BLaER1 treated with 17β-estradiol and CSF1 and Interleukin-3, amounts not matched to agents 10 nM and 100 nM (cell line): ENCODE measurements at regions not wholly inside any gene's neighbourhood (a gene's known extent, or its start where the extent isn't known, plus 50 kb on each side); places are given as distances from the start of the nearest gene placed in this dataset.

ENCODE experiments used
- H3K27ac ChIP-seq, 11 experiments: shearing (Covaris generic); formaldehyde crosslinking; 2 replicates each; pipeline ENCODE4 v1.8.1; 2022
- H3K27me3 ChIP-seq, 11 experiments: shearing (Covaris generic); formaldehyde crosslinking; 2 replicates each; pipeline ENCODE4 v1.8.1; 2022
- H3K36me3 ChIP-seq, 11 experiments: shearing (Covaris generic); formaldehyde crosslinking; 2 replicates each; pipeline ENCODE4 v1.8.1; 2022
- H3K4me1 ChIP-seq, 10 experiments: shearing (Covaris generic); formaldehyde crosslinking; 2 replicates each; pipeline ENCODE4 v1.8.1; 2022
- H3K4me2 ChIP-seq, 11 experiments: shearing (Covaris generic); formaldehyde crosslinking; 2 replicates each; pipeline ENCODE4 v1.8.1; 2022
- H3K4me3 ChIP-seq, 10 experiments: shearing (Covaris generic); formaldehyde crosslinking; 2 replicates each; pipeline ENCODE4 v1.8.1; 2022
- H3K9ac ChIP-seq, 11 experiments: shearing (Covaris generic); formaldehyde crosslinking; 2 replicates each; pipeline ENCODE4 v1.8.1; 2022
- H3K9me3 ChIP-seq, 11 experiments: shearing (Covaris generic); formaldehyde crosslinking; replicated peaks in 1 of 11; 2 replicates each; pipeline ENCODE4 v1.8.1; 2022
- H4K20me1 ChIP-seq, 11 experiments: shearing (Covaris generic); formaldehyde crosslinking; 2 replicates each; pipeline ENCODE4 v1.8.1; 2022
- Cebpa-rat ChIP-seq, 11 experiments: shearing (Covaris generic); IDR thresholded peaks; 2 replicates each; pipeline ENCODE4 v1.8.1; 2022

- H3K27ac ChIP-seq: peak overlapping the region in 6 of 11 experiments; percentile 38 to 67 (median 57); a peak in 12 of 22 replicates
- H3K4me2 ChIP-seq: peak overlapping the region; percentile 43 to 91 (median 71); a peak in 21 of 22 replicates
- H3K4me3 ChIP-seq: peak overlapping the region in 3 of 10 experiments; percentile 14 to 36 (median 27); a peak in 3 of 20 replicates
- H4K20me1 ChIP-seq: no peaks in the 10 kb centered on the region
- TF ChIP-seq Cebpa-rat (IDR thresholded peaks at IDR 0.05): no peak
- H3K9ac ChIP-seq: peak overlapping the region in 6 of 11 experiments; percentile 21 to 56 (median 48); a peak in 8 of 22 replicates
- no peaks in the 10 kb centered on the region for H3K36me3 ChIP-seq
- H3K27me3 ChIP-seq: no peaks in the 10 kb centered on the region
- peaks cover 0 to 32% (median 12%) of the 10 kb centered on the region in 11 experiments; a peak in 13 of 22 replicates for H3K9me3 ChIP-seq
- peaks cover 10 to 57% (median 41%) of the 10 kb centered on the region in 10 experiments; a peak in 19 of 20 replicates for H3K4me1 ChIP-seq
Observed at GRCh38 chr5:8417316-8418048, 548.5 kb downstream of the MTRR start.

GRCh38 chr5:8418049-8418426 lies 549.1 kb downstream of the MTRR start:
- TF ChIP-seq Cebpa-rat (IDR thresholded peaks at IDR 0.05): no peak
- Histone ChIP-seq H3K4me3 (peak overlapping the region in 3 of 10 experiments; percentile 14 to 36 (median 27); a peak in 3 of 20 replicates), H3K9ac (peak overlapping the region in 6 of 11 experiments; percentile 21 to 56 (median 48); a peak in 8 of 22 replicates), H3K4me2 (peak overlapping the region in 10 of 11 experiments; percentile 43 to 91 (median 72); a peak in 18 of 22 replicates), H3K4me1 (peaks cover 10 to 57% (median 41%) of the 10 kb centered on the region in 10 experiments; a peak in 19 of 20 replicates), H3K9me3 (peaks cover 0 to 32% (median 12%) of the 10 kb centered on the region in 11 experiments; a peak in 13 of 22 replicates), H3K27ac (peak overlapping the region in 6 of 11 experiments; percentile 38 to 67 (median 57); a peak in 12 of 22 replicates), H3K36me3 (no peaks in the 10 kb centered on the region), H4K20me1 (no peaks in the 10 kb centered on the region), H3K27me3 (no peaks in the 10 kb centered on the region)

- no peak overlapping the region for H3K4me2 ChIP-seq
- no peaks in the 10 kb centered on the region for H4K20me1 ChIP-seq
- H3K27me3 ChIP-seq: no peaks in the 10 kb centered on the region
- no peak for TF ChIP-seq Cebpa-rat (IDR thresholded peaks at IDR 0.05)
- H3K9me3 ChIP-seq: peaks cover 26 to 53% (median 50%) of the 10 kb centered on the region in 11 experiments
- H3K36me3 ChIP-seq: no peaks in the 10 kb centered on the region; a peak in 2 of 22 replicates
- H3K4me3 ChIP-seq: no peak overlapping the region
- no peak overlapping the region for H3K9ac ChIP-seq
- no peak overlapping the region for H3K27ac ChIP-seq
- H3K4me1 ChIP-seq: no peaks in the 10 kb centered on the region
Observed at GRCh38 chr5:8429778-8430758, 561.1 kb downstream of the MTRR start.

GRCh38 chr5:8434501-8434900 lies 565.6 kb downstream of the MTRR start:
- H3K4me1 ChIP-seq: no peaks in the 10 kb centered on the region
- no peak overlapping the region for H3K9ac ChIP-seq
- peaks cover 5 to 12% (median 10%) of the 10 kb centered on the region in 11 experiments; a peak in 19 of 22 replicates for H3K9me3 ChIP-seq
- TF ChIP-seq Cebpa-rat (IDR thresholded peaks at IDR 0.05): no peak
- H3K4me2 ChIP-seq: no peak overlapping the region
- no peak overlapping the region for H3K4me3 ChIP-seq
- no peaks in the 10 kb centered on the region for H4K20me1 ChIP-seq
- H3K27me3 ChIP-seq: no peaks in the 10 kb centered on the region
- H3K36me3 ChIP-seq: no peaks in the 10 kb centered on the region
- no peak overlapping the region for H3K27ac ChIP-seq

GRCh38 chr5:8436924-8437323 lies 568.0 kb downstream of the MTRR start:
- H3K9me3 ChIP-seq: peaks cover 0 to 15% (median 3%) of the 10 kb centered on the region in 11 experiments; a peak in 7 of 22 replicates
- H3K27ac ChIP-seq: no peak overlapping the region
- no peaks in the 10 kb centered on the region for H3K27me3 ChIP-seq
- H3K4me3 ChIP-seq: no peak overlapping the region
- no peak overlapping the region for H3K9ac ChIP-seq
- H3K36me3 ChIP-seq: no peaks in the 10 kb centered on the region
- H3K4me2 ChIP-seq: no peak overlapping the region
- H3K4me1 ChIP-seq: no peaks in the 10 kb centered on the region
- no peak for TF ChIP-seq Cebpa-rat (IDR thresholded peaks at IDR 0.05)
- H4K20me1 ChIP-seq: no peaks in the 10 kb centered on the region

- no peak overlapping the region for H3K4me2 ChIP-seq
- no peaks in the 10 kb centered on the region for H3K27me3 ChIP-seq
- TF ChIP-seq Cebpa-rat (IDR thresholded peaks at IDR 0.05): no peak
Observed at GRCh38 chr5:8445139-8445538, 576.2 kb downstream of the MTRR start.

GRCh38 chr5:8446179-8446578 lies 577.2 kb downstream of the MTRR start:
- no peak for TF ChIP-seq Cebpa-rat (IDR thresholded peaks at IDR 0.05)
- Histone ChIP-seq H3K9ac (no peak overlapping the region), H3K27ac (no peak overlapping the region), H3K27me3 (no peaks in the 10 kb centered on the region), H3K4me1 (no peaks in the 10 kb centered on the region), H3K9me3 (peaks cover 15 to 32% (median 21%) of the 10 kb centered on the region in 11 experiments; a peak in 21 of 22 replicates), H4K20me1 (no peaks in the 10 kb centered on the region), H3K4me2 (no peak overlapping the region), H3K36me3 (no peaks in the 10 kb centered on the region), H3K4me3 (no peak overlapping the region)

More at GRCh38 chr5:8445139-8445538, 576.2 kb downstream of the MTRR start:
- H3K4me1 ChIP-seq: no peaks in the 10 kb centered on the region
- peaks cover 15 to 33% (median 22%) of the 10 kb centered on the region in 11 experiments; a peak in 21 of 22 replicates for H3K9me3 ChIP-seq
- no peaks in the 10 kb centered on the region for H4K20me1 ChIP-seq
- no peak overlapping the region for H3K4me3 ChIP-seq
- no peaks in the 10 kb centered on the region for H3K36me3 ChIP-seq
- H3K27ac ChIP-seq: no peak overlapping the region
- no peak overlapping the region for H3K9ac ChIP-seq

GRCh38 chr5:8456846-8457186 lies 587.9 kb downstream of the MTRR start:
- peaks cover 0 to 17% (median 8%) of the 10 kb centered on the region in 10 experiments; a peak in 12 of 20 replicates for H3K4me1 ChIP-seq
- H4K20me1 ChIP-seq: peaks cover 0 to 5% (median 0%) of the 10 kb centered on the region in 11 experiments; a peak in 1 of 22 replicates
- H3K27ac ChIP-seq: peak overlapping the region; percentile 31 to 85 (median 78); a peak in 21 of 22 replicates
- H3K4me2 ChIP-seq: peak overlapping the region; percentile 5 to 77 (median 25); a peak in 15 of 22 replicates
- H3K36me3 ChIP-seq: peaks cover 3 to 23% (median 11%) of the 10 kb centered on the region in 11 experiments; a peak in 17 of 22 replicates
- TF ChIP-seq Cebpa-rat (IDR thresholded peaks at IDR 0.05): no peak
- peak overlapping the region in 7 of 10 experiments; percentile 72 to 81 (median 78); a peak in 8 of 20 replicates for H3K4me3 ChIP-seq
- H3K9me3 ChIP-seq: peaks cover 5 to 16% (median 11%) of the 10 kb centered on the region in 11 experiments; a peak in 19 of 22 replicates
- H3K9ac ChIP-seq: peak overlapping the region; percentile 36 to 88 (median 80); a peak in 16 of 22 replicates
- no peaks in the 10 kb centered on the region for H3K27me3 ChIP-seq
